Jurkat, Clone E6-1 (cell line): ENCODE measurements at regions not wholly inside any gene's neighbourhood (a gene's known extent, or its start where the extent isn't known, plus 50 kb on each side); places are given as distances from the start of the nearest gene placed in this dataset.
A peak's percentile ranks its signal among the peaks of the same experiment; 100 is the strongest.
"Not testable (repeated sequence)": the region's sequence is repeated elsewhere in the genome, so short reads cannot be mapped to it uniquely, and the experiment has no call there.

Source experiments
- DNase-seq: peaks from one replicate; pipeline ENCODE4 v3.0.0-alpha.2; 2011; ENCODE audit warnings: low read depth, low spot score
- H3K4me3 ChIP-seq: 2 replicates; pipeline ENCODE4 v1.5.1; 2011; ENCODE audit warnings: mild to moderate bottlenecking, low read length, control low read depth, moderate library complexity

DNA sequence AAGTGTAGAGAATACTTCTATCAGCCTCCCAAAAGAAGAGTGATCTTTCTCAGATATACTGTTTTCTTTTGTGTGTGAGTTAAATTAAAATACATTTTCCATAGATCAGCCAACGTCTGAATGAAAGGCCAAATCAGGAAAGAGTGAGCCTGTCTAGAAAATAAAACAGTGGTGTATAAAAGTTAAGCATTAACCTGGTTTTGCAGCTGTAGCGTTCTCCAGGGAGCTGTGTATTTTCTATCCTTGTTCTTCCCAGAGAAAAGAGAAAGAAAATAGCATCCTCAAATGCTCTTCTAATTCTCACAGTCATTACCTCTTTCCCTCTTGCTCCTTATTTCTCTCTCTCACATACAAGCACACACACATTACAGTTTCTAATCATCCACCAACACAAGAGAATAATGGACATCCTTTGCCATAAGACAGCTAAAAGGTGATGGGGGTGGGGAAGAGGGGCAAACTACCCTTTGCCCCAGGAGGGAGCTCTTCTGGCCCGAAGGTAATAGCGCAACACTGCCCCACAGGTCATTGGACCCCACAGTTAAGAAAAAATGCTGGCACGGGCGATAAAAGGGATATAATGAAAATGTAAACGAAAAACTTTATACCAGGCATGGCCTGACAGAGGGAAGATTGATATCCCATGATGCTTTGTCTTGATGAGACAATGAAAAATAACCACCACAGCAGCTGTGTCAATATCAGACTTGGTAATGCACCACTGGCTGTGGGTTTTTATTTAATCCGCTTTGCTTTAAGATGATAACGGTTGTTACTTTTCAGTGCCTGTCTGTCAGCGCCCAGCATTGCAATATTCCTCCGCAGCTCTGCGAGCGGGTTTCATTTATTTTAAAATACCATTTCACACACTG lies 150.3 kb downstream of the NUF2 start:
- H3K4me3 ChIP-seq = no peak overlapping the region
- no peak for DNase-seq

DNA sequence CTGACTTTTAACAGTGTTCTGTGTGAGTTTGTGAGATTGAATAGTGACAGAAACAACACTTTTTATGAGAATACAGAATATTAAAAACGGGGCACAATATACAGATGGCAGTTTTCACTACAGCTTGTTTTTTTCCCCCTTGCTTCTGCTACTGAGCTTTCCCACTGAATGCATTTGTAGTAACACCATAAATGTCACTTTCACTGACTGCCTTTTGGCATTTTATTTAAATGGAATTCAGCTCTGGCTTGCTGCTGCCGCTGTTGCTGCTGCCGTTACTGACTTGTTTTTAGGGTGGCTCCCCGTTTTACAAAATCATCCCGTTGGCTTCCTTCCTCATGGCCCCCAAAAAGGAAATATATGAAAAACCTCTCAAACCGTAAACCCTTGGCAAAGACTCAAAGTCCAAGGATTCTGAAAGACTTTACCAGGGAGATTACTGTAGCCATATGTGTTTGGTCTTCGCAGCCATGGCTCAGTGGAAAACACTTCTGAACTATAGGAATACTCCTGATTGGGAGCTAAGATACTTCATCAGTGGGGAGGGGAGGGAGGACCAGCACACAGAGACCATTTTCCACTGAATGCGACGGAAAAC lies 151.0 kb downstream of the NUF2 start:
- no peak overlapping the region for H3K4me3 ChIP-seq
- no peak for DNase-seq

DNA sequence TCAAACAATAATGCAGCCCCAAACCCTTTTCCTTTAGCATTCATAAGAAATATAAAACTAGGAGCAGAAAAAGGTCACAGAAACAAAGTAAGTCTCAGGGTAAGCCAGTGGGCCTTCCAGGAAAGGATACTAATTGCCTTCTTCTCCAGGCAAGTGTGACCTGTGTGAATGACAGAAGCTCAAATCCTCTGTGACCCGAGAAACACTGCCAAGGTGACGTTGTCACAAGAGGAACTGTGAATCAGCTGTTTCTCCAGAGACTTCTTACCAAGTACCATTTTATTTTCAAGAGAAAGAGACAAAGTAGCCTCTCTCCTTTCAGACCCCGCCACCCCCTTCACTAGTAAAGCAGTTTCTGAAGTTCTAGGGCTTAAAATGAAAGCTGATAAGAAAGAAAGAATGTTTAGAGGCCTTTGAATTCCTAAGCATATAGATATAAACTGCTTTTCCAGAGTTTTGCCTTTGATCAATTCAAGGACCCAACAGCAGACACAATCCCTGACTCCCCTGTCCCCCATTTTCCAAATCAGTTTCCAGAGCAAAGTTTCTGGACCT lies 155.6 kb downstream of the NUF2 start:
- H3K4me3 ChIP-seq = no peak overlapping the region
- no peak for DNase-seq

DNA sequence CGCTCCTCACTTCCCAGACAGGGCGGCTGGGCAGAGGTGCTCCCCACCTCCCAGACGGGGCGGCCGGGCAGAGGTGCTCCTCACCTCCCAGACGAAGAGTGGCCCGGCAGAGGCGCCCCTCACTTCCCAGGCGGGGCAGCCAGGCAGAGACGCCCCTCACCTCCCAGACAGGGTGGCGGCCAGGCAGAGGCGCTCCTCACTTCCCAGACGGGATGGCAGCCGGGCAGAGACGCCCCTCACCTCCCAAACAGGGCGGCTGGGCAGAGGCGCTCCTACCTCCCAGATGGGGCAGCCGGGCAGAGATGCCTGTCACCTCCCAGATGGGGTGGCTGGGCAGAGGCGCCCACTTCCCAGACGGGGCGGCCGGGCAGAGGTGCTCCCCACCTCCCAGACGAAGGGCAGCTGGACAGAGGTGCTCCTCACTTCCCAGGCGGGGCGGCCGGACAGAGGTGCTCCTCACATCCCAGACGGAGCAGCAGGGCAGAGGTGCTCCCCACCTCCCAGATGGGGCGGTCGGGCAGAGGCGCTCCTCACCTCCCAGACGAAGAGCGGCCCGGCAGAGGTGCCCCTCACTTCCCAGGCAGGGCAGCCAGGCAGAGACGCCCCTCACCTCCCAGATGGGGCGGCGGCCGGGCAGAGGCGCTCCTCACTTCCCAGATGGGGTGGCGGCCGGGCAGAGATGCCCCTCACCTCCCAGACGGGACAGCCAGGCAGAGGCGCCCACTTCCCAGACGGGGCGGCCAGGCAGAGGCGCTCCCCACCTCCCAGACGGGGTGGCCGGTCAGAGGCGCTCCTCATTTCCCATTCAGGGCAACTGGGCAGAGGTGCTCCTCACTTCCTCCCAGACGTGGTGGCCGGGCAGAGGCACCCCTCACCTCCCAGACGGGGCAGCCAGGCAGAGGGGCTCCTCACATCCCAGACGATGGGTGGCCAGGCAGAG lies 176.9 kb downstream of the NUF2 start:
- not testable (repeated sequence) for DNase-seq, H3K4me3 ChIP-seq

DNA sequence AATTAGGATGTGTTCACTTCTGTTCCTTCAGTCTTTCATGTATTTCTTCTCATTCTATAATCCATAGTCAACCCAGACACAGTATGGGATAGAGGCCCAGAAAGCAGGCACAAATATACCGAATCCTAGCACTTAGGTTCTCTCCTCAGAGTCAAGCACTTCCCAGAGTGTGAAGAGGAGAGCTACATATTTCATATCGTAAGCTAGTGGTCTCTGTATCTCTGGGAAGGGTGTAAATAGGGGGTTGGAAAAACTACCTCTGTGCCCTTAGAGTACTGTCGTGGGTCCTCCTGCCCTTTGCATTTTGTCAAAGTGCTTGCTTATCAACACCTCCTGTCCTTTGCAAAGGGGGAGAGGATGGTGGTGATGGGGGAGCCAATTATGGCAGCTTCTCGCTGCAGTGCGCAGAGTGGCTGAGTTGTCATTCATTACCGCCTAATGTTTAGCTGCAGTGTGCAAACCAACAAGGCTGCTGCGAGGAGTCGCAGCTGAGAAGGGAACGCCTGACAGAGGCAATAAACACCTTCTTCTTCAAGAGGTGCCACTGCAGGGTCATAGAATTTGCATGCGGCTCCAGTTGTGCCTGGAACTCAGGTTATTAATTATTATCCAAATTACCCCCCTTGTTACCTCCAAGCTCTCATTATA lies 182.7 kb downstream of the NUF2 start:
- H3K4me3 ChIP-seq = no peak overlapping the region
- DNase-seq = no peak

DNA sequence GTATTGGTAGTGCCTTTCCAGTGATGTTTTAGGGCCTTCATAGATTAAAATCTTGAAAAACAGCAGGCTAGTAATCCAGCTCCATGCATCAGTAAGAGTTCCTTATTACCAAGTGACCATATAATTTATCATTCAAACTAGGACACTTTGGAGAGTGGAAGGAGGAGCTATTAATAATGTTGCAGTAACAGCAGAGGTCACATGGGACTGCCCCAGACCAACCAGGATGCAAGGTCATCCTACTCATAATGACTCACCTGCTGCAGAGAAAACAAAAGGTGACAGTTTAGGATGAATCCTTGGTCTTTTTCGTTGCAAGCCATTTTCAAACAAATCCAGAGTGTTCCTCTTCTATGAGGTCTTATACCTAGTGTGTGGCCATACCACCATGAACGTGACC lies 187.4 kb downstream of the NUF2 start:
- H3K4me3 ChIP-seq = no peak overlapping the region
- no peak for DNase-seq

DNA sequence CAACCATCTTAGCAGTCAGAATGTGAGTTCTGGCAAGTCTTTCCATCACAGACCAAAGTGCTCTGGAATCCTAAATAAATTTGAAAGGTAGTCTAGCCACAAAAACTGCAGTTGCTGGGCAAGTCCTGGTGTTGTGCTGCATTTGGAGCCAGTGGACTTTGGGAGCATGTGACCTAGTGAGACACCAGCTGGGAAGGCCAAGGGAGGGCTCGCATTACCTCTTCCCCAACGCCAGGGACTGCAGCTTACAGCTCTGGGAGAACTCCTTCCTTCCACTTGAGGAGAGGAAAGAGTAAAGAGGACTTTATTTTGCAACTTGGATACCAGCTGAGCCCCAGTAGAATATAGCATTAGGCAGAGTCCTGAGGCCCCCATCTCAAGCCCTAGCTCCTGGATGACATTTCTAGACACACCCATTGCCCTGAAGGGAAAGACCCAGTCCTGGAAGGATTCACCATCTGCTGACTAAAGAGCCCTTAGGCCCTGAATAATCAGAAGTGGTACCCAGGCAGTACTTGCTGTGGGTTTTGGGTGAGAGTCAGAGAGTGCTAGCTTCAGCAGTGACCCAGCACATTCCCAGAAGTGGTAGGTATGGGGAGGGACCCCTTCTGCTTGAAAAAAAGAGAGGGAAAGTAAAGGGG lies 190.7 kb downstream of the NUF2 start:
- DNase-seq = no peak
- H3K4me3 ChIP-seq = no peak overlapping the region

DNA sequence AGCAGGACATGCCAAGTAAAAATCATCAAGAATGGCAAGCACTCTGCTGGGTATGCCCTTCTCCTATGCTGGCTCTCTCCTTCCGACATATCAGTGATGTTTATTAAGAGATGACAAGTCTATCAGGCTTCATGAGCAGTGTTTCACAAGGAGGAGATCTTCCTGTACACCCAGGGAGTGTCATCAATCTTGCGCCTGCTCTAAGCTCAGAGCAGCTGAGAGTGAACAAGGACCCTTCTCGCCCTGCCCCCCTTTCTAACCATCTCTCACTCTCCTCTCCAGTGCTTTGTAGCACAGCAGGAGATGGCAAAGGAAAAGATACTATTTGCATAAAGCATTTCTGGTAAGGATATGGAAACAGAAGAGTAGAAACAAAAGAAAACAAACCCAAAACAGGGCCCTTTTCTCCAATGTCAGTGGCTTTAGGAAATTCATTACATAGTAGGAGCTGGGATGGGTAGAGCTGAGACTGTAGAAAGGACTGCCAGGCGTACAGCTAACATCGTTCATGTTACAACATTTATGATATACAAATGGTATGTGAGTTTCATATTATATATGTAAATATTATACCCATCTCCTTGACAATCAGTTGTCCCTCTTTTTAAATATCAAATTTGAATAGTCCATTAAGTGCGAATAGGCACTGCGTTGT lies 201.7 kb downstream of the NUF2 start:
- H3K4me3 ChIP-seq = no peak overlapping the region
- DNase-seq = no peak

DNA sequence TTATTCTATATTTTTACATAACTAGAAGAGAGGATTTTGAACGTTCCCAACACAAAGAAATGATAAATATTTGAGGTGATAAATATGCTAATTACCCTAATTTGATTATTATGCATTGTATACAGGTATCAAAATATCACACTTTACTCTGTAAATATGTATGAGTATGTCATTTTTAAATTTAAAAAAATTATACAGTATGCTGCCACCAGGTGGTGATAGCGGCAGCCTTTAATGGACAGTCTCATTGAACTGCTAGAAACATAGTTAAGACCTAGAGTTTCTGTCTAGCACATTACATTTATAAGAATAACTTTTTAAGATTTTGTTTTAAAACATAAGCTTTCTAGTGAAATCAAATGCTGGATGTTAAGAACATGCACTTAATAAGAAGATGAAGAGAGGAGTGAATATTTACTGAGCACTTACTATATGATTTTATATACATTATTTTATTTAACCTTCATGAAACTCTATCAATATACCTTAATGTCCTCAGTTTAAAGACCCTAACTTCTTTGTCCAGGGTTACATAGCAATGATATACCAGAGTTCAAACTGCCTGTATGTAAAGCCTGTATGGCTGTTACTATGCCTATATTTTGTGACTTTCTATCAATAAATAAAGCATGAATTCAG lies 207.1 kb downstream of the NUF2 start:
- peak; percentile 21 for DNase-seq
- no peak overlapping the region for H3K4me3 ChIP-seq

DNA sequence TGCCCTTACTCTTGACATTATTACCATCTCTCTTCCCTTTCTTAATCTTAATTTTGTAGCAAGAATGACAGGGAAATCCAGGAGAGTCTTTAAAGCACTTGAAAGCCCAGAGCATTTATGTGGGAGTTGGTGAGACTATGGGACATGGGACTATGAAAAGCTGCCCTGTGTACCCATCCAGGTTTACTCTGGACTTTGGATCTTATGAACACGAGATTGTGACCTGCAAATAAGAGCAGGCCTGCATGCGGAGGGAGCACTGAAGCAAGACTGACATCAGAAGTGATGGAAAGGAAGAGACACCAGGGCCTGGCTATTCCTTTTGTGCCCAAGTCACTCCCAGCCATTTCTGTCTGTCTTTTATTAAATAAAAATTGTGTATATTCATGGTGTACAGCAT lies 209.6 kb downstream of the NUF2 start:
- no peak for DNase-seq
- no peak overlapping the region for H3K4me3 ChIP-seq

DNA sequence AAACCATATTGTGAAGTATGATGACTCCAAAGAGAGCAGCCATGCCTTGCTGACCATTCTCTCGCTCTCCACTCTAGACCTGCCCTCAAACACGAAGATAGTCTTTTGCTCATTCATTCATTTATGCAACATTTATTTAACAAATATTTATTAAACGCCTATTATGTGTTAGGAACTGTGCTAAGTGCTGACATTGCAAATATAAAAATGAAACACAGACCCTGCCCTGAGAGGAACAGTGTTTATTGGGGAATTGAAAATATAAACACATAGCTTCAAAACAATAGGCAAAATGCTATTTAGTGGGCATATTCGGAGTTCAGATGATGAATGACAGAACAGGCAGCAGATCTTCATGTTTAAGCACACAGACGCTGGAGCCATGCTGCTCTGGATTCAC lies 213.6 kb downstream of the NUF2 start:
- no peak for DNase-seq
- H3K4me3 ChIP-seq = no peak overlapping the region

DNA sequence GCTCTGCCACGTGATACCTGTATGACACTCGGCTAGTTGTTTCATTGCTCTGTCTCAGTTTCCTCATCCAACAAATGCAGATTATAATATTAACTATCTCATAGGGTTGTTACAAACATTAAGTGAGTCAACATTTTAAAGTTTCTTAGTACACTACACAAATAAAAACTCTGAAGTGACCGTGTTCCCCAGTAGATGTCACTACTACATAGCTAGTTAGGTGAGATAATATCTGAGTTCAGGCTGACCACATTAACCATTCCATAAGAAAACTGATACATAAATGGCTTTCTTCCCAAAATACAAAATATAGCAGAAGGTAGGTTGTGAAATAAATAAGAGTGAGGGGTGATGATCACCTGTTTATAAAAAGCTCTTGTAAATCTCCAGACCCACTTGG lies 214.1 kb downstream of the NUF2 start:
- DNase-seq = peak; percentile 14

DNA sequence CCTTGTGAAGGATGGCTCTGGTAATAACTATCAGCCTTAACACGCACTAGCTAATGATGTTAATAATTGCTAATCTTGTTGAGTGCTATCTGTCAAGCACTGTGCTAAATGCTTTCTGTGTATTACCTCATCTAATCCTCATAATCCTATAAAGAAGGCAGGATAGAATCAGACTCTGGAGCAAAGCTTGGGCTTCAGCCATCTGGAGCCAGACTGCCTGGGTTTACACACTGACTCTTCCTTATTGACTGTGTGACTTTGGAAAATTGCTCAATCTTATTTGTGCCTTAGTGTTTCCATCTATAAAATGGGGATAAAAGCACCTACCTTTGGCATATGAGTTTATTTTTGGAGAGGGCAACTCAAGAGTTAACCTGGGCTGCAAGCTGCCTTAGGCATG lies 216.1 kb downstream of the NUF2 start:
- DNase-seq = no peak
- H3K4me3 ChIP-seq = no peak overlapping the region

More for the DNA sequence above, 214.1 kb downstream of the NUF2 start:
- H3K4me3 ChIP-seq = no peak overlapping the region

DNA sequence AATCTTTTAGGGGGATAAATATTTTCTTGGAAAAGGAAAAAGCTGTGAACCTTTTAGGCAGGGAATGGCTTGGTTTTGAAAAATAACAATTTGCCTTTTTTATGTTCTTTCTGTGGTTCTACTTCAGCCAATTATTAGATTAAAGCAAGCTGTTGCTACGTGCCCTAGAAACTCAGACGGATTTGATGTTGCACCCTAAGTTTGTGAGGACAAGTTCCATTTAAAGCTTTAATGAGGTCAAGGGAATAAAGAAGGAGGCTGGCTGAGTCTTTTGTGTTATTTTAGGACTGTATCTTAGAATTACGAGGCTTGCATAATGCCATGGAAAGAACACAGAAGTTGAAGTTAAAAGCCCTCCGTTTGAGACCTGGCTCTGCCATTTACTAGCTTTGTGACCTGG lies 216.9 kb downstream of the NUF2 start:
- H3K4me3 ChIP-seq = no peak overlapping the region
- no peak for DNase-seq

DNA sequence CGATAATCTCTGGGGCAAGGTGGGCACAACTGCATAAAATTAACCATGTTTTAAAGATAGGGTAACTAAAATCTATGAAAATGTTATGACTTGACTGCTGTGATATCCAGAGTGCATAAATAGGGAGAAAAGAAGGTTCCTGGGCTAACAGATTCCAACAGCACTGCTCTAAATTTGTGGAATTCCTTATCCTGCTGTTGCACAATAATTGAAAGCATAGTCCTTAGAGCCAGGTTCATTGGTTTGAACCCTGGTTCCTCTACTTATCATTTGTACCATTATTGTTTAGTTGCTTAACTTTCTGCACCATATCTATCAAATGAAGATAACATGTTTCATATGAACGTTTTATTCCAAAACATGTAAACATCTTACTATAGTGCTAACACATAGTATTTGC lies 219.0 kb downstream of the NUF2 start:
- H3K4me3 ChIP-seq = no peak overlapping the region
- DNase-seq = no peak

DNA sequence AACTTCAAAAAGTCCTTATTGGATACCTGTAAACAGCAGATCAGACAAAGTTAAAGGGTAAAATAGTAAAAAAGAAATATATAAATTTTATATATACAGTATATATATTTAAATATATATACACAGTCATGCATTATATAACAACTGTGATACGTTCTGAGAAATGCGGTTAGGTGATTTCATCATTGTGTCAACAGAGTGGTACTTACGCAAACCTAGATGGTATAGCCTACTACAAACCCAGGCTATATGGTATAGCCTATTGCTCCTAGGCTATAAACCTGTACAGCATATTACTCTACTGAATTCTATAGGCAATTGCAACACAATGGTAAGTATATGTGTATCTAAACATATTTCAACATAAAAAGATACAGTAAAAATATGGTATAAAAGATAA lies 222.7 kb downstream of the NUF2 start:
- no peak overlapping the region for H3K4me3 ChIP-seq
- DNase-seq = no peak

DNA sequence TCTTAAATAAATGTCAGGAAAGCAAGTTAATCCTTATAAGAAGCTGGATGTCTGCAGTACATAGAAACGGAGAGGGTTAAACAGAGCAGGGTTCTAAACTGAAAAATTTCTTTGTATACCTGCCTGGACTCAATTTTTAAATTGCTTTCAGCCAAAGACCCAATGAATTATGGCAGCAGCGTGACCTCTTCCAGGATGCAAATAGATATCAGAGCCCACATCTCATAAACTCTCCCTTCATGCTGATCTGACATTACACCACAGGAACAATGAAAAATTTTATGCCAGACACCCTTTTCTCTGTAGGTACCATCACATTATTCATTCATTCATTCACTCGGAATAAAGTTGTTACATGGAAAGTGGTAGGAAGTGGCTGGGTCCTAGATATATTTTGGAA lies 236.4 kb downstream of the NUF2 start:
- no peak for DNase-seq
- no peak overlapping the region for H3K4me3 ChIP-seq
